ENCODE measurements at regions not wholly inside any gene's neighbourhood (a gene's known extent, or its start where the extent isn't known, plus 50 kb on each side); places are given as distances from the start of the nearest gene placed in this dataset.

DNA sequence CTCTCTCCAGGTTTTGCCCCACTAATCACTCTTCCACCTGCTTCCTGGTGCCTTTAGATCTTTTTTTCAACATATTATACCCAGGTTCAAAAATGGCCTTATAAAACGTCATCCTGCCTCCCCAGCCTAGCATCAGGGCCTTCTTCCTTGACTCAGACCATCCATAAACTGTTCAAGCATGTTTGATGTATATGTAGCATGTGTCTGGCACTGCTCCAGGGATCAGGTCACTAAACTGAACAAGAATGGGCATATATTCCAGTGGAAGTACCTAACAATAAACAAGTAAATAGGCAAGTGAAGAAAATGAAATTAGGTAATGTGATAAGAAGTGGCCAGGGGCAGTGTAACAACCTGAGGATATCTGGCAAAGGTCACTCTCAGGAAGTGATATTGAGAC is 141.2 kb downstream of the TRIB2 start:
- TF ChIP-seq CTCF (conservative IDR thresholded peaks at IDR 0.05; ENCODE audit: low read depth in 2 of 2) (no peak), POLR2AphosphoS5 (IDR thresholded peaks at IDR 0.05; ENCODE audit: low read depth) (no peak), EZH2 (IDR thresholded peaks at IDR 0.05; ENCODE audit: low read depth, unreplicated experiment) (no peak), ETS1 (IDR thresholded peaks at IDR 0.05) (no peak), EZH2phosphoT487 (IDR thresholded peaks at IDR 0.05; ENCODE audit: unreplicated experiment) (no peak), REST (IDR thresholded peaks at IDR 0.05; ENCODE audit: unreplicated experiment) (no peak), CREB1 (CRISPR knock-in tag; IDR thresholded peaks at IDR 0.05; ENCODE audit: low read depth) (no peak), ZNF331 (CRISPR knock-in tag; IDR thresholded peaks at IDR 0.05; ENCODE audit: low read depth) (no peak), NANOG (IDR thresholded peaks at IDR 0.05; ENCODE audit: borderline replicate concordance) (no peak), JUNB (IDR thresholded peaks at IDR 0.05; ENCODE audit: unreplicated experiment) (no peak), ZNF114 (CRISPR knock-in tag; IDR thresholded peaks at IDR 0.05) (no peak), STAT1 (IDR thresholded peaks at IDR 0.05; ENCODE audit: unreplicated experiment) (no peak), ZNF462 (CRISPR knock-in tag; IDR thresholded peaks at IDR 0.05) (no peak)
